NCI-H345 treated with DMSO at 0.1 percent for 48 hours (cell line): ENCODE measurements at regions not wholly inside any gene's neighbourhood (a gene's known extent, or its start where the extent isn't known, plus 50 kb on each side); places are given as distances from the start of the nearest gene placed in this dataset.

Experiments used
- DNase-seq: peaks from one replicate; lab custom pipeline; 2025; ENCODE audit not compliant: unreplicated experiment; lab: John Stamatoyannopoulos, UW

- DNase-seq, result no peak
Measured at GRCh38 chr18:41700416-41700815, 254.6 kb upstream of the PIK3C3 start.

- DNase-seq, result no peak
Measured at GRCh38 chr18:41695441-41695840, 259.6 kb upstream of the PIK3C3 start.

GRCh38 chr18:41693008-41693407, 262.0 kb upstream of the PIK3C3 start:
- DNase-seq, result no peak

GRCh38 chr18:41690332-41691127, 264.5 kb upstream of the PIK3C3 start:
- DNase-seq, result no peak

GRCh38 chr18:41687138-41687537, 267.9 kb upstream of the PIK3C3 start:
- DNase-seq, result no peak

GRCh38 chr18:41681138-41681880, 273.7 kb upstream of the PIK3C3 start:
- DNase-seq, result no peak

- DNase-seq, result no peak
Measured at GRCh38 chr18:41674506-41674905, 280.5 kb upstream of the PIK3C3 start.

GRCh38 chr18:41666231-41666630, 288.8 kb upstream of the PIK3C3 start:
- no peak for DNase-seq

- no peak for DNase-seq
Measured at GRCh38 chr18:41665210-41665609, 289.8 kb upstream of the PIK3C3 start.

GRCh38 chr18:41660654-41661053, 294.4 kb upstream of the PIK3C3 start:
- DNase-seq, result no peak

- no peak for DNase-seq
Measured at GRCh38 chr18:41659438-41660130, 295.4 kb upstream of the PIK3C3 start.

GRCh38 chr18:41657189-41657588, 297.8 kb upstream of the PIK3C3 start:
- DNase-seq, result no peak

GRCh38 chr18:41655074-41655473, 300.0 kb upstream of the PIK3C3 start:
- DNase-seq, result no peak

- no peak for DNase-seq
Measured at GRCh38 chr18:41647914-41648313, 307.1 kb upstream of the PIK3C3 start.

- DNase-seq, result no peak
Measured at GRCh38 chr18:41646915-41647620, 308.0 kb upstream of the PIK3C3 start.

- no peak for DNase-seq
Measured at GRCh38 chr18:41645589-41646360, 309.3 kb upstream of the PIK3C3 start.

GRCh38 chr18:41644466-41644865, 310.6 kb upstream of the PIK3C3 start:
- DNase-seq, result no peak

- no peak for DNase-seq
Measured at GRCh38 chr18:41643427-41643826, 311.6 kb upstream of the PIK3C3 start.

GRCh38 chr18:41642756-41643155, 312.3 kb upstream of the PIK3C3 start:
- DNase-seq, result no peak

- DNase-seq, result no peak
Measured at GRCh38 chr18:41639218-41639617, 315.8 kb upstream of the PIK3C3 start.
